WTC11 (cell line): ENCODE measurements at regions not wholly inside any gene's neighbourhood (a gene's known extent, or its start where the extent isn't known, plus 50 kb on each side); places are given as distances from the start of the nearest gene placed in this dataset.

Experiments
- ATAC-seq: fragments of 200-7000 bp; cut with Tn5 transposase; 2 replicates; pipeline ENCODE4 v1.10.0; 2021; ENCODE audit warnings: mild to moderate bottlenecking, moderate library complexity
- CTCF ChIA-PET: fragments of 300-600 bp; sonication (Branson Sonifier 250); formaldehyde crosslinking; loops from one replicate; lab custom pipeline; 2021; ENCODE audit warnings: antibody characterized with exemption; lab: Charles Lee
- POLR2A ChIA-PET: fragments of 350-600 bp; sonication (Branson Sonifier 250); formaldehyde crosslinking; loops from one replicate; lab custom pipeline; 2021; ENCODE audit warnings: antibody characterized with exemption; lab: Charles Lee
- DNase-seq: peaks from one replicate; pipeline ENCODE4 v3.0.0; 2021; ENCODE audit warnings: low spot score
- H3K27ac Mint-ChIP-seq: 2 replicates; pipeline ENCODE4 v1.8.0; 2021; ENCODE audit warnings: mixed read lengths
- H3K27me3 Mint-ChIP-seq: 2 replicates; pipeline ENCODE4 v1.8.0; 2021; ENCODE audit warnings: low read depth, mild to moderate bottlenecking, moderate library complexity, mixed read lengths
- H3K36me3 Mint-ChIP-seq: 2 replicates; pipeline ENCODE4 v1.8.0; 2021; ENCODE audit warnings: mixed read lengths
- H3K4me1 Mint-ChIP-seq: 2 replicates; pipeline ENCODE4 v1.8.0; 2022; ENCODE audit warnings: mixed read lengths
- H3K4me3 Mint-ChIP-seq: 2 replicates; pipeline ENCODE4 v1.8.0; 2021; ENCODE audit warnings: mild to moderate bottlenecking, moderate library complexity, mixed read lengths
- H3K9me3 Mint-ChIP-seq: 2 replicates; pipeline ENCODE4 v1.8.0; 2021; ENCODE audit warnings: mixed read lengths
- AR ChIP-seq: fragments of 250-450 bp; sonication (Bioruptor Pico); IDR thresholded peaks from 2 replicates; pipeline ENCODE4 v1.9.0; 2021; ENCODE audit warnings: mild to moderate bottlenecking
- ATF2 ChIP-seq: sonication (generic); formaldehyde crosslinking; IDR thresholded peaks from 2 replicates; pipeline ENCODE4 v1.8.1; 2022; ENCODE audit warnings: low read depth, missing genetic modification reagents, borderline replicate concordance
- CBFB ChIP-seq: sonication (generic); formaldehyde crosslinking; IDR thresholded peaks from 2 replicates; pipeline ENCODE4 v1.8.1; 2022; ENCODE audit warnings: mild to moderate bottlenecking, low read depth, missing genetic modification reagents
- CREB1 ChIP-seq: sonication (generic); formaldehyde crosslinking; IDR thresholded peaks from 2 replicates; pipeline ENCODE4 v1.8.0; 2023; ENCODE audit warnings: mild to moderate bottlenecking, missing genetic modification reagents
- FOXJ3 ChIP-seq: sonication (generic); formaldehyde crosslinking; IDR thresholded peaks from 2 replicates; pipeline ENCODE4 v1.9.0; 2021; ENCODE audit warnings: missing genetic modification reagents, mild to moderate bottlenecking, borderline replicate concordance
- FOXK1 ChIP-seq: sonication (generic); formaldehyde crosslinking; IDR thresholded peaks from 2 replicates; pipeline ENCODE4 v1.8.0; 2022; ENCODE audit warnings: mild to moderate bottlenecking, moderate library complexity, missing genetic modification reagents
- FOXP4 ChIP-seq: sonication (generic); formaldehyde crosslinking; IDR thresholded peaks from 2 replicates; pipeline ENCODE4 v1.8.0; 2022; ENCODE audit warnings: mild to moderate bottlenecking, missing genetic modification reagents
- HMGA2 ChIP-seq: fragments of 250-450 bp; sonication (Bioruptor Pico); IDR thresholded peaks from 2 replicates; pipeline ENCODE4 v1.4.0; 2021; ENCODE audit warnings: mild to moderate bottlenecking, moderate library complexity
- MXD4 ChIP-seq: fragments of 250-450 bp; sonication (Bioruptor Pico); IDR thresholded peaks from 2 replicates; pipeline ENCODE4 v1.8.0; 2021; ENCODE audit warnings: mild to moderate bottlenecking, moderate library complexity, borderline replicate concordance
- RELA ChIP-seq: sonication (generic); formaldehyde crosslinking; IDR thresholded peaks from 2 replicates; pipeline ENCODE4 v1.8.1; 2022; ENCODE audit warnings: missing genetic modification reagents, mild to moderate bottlenecking, borderline replicate concordance
- SOX15 ChIP-seq: fragments of 250-450 bp; sonication (Bioruptor Pico); IDR thresholded peaks from 2 replicates; pipeline ENCODE4 v1.9.0; 2021; ENCODE audit warnings: mild to moderate bottlenecking
- USF1 ChIP-seq: sonication (generic); formaldehyde crosslinking; IDR thresholded peaks from 2 replicates; pipeline ENCODE4 v1.8.0; 2022; ENCODE audit warnings: mild to moderate bottlenecking, missing genetic modification reagents
- ZNF263 ChIP-seq: sonication (generic); formaldehyde crosslinking; IDR thresholded peaks from 2 replicates; pipeline ENCODE4 v1.8.1; 2022; ENCODE audit warnings: low read depth, mild to moderate bottlenecking, moderate library complexity, missing genetic modification reagents
- ZNF416 ChIP-seq: fragments of 250-450 bp; sonication (Bioruptor Pico); IDR thresholded peaks from 2 replicates; pipeline ENCODE4 v1.9.0; 2021; ENCODE audit warnings: mild to moderate bottlenecking, inconsistent platforms
- ZNF671 ChIP-seq: fragments of 250-450 bp; sonication (Bioruptor Pico); IDR thresholded peaks from 2 replicates; pipeline ENCODE4 v1.8.0; 2021; ENCODE audit warnings: mild to moderate bottlenecking
- TF ChIP-seq, protein P1 (sequence below): sonication (generic); formaldehyde crosslinking; IDR thresholded peaks from 2 replicates; pipeline ENCODE4 v1.8.0; 2023; ENCODE audit warnings: missing genetic modification reagents
- TF ChIP-seq, protein P2 (sequence below): fragments of 250-450 bp; sonication (Bioruptor Pico); IDR thresholded peaks from 2 replicates; pipeline ENCODE4 v1.9.0; 2021; ENCODE audit warnings: mild to moderate bottlenecking
- TF ChIP-seq, protein P3 (sequence below): sonication (generic); formaldehyde crosslinking; IDR thresholded peaks from 2 replicates; pipeline ENCODE4 v1.8.1; 2023; ENCODE audit warnings: mild to moderate bottlenecking, missing genetic modification reagents, moderate library complexity
- TF ChIP-seq, protein P4 (sequence below): fragments of 250-450 bp; sonication (Bioruptor Pico); IDR thresholded peaks from 2 replicates; pipeline ENCODE4 v2.1.2; 2022; ENCODE audit warnings: mild to moderate bottlenecking, moderate library complexity
- TF ChIP-seq, protein P5 (sequence below): sonication (generic); formaldehyde crosslinking; IDR thresholded peaks from 2 replicates; pipeline ENCODE4 v1.8.0; 2022; ENCODE audit warnings: missing genetic modification reagents

DNA sequence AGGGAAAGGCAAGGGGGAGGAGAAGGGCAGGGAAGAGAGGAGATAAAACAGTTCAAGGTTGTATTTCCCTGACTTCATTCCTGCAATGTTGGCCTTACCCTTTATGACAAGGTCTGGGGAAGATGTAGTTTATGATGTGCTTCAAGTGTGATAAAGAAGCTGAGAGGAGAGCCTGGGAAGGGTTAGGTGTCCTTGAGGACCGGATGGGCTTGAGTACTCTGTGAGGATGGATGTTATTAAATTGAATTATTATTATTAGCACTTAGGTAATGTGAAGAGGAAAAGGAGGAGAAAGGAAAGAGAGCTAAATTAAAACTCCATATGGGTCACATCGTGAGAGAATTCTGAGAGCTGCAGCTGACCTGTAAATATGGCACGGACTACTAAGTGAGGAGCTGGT lies 719.4 kb upstream of the CELF4 start:
- Mint-ChIP-seq H3K4me3 (no peak overlapping the region), H3K36me3 (peaks cover 10% of the 10 kb centered on the region), H3K27me3 (no peaks in the 10 kb centered on the region), H3K27ac (no peak overlapping the region), H3K9me3 (peaks cover 26% of the 10 kb centered on the region), H3K4me1 (peaks cover 18% of the 10 kb centered on the region)
- no peak for DNase-seq
- no peak for ATAC-seq
- ChIA-PET CTCF (no interaction called here), POLR2A (no interaction called here)
- TF ChIP-seq FOXP4 (CRISPR knock-in tag) = no peak
- TF ChIP-seq, protein P1, sequence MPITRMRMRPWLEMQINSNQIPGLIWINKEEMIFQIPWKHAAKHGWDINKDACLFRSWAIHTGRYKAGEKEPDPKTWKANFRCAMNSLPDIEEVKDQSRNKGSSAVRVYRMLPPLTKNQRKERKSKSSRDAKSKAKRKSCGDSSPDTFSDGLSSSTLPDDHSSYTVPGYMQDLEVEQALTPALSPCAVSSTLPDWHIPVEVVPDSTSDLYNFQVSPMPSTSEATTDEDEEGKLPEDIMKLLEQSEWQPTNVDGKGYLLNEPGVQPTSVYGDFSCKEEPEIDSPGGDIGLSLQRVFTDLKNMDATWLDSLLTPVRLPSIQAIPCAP (CRISPR knock-in tag) = no peak
- TF ChIP-seq ZNF671 (CRISPR knock-in tag) = no peak
- TF ChIP-seq, protein P2, sequence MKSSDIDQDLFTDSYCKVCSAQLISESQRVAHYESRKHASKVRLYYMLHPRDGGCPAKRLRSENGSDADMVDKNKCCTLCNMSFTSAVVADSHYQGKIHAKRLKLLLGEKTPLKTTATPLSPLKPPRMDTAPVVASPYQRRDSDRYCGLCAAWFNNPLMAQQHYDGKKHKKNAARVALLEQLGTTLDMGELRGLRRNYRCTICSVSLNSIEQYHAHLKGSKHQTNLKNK (CRISPR knock-in tag) = no peak
- no peak for TF ChIP-seq ATF2 (CRISPR knock-in tag)

DNA sequence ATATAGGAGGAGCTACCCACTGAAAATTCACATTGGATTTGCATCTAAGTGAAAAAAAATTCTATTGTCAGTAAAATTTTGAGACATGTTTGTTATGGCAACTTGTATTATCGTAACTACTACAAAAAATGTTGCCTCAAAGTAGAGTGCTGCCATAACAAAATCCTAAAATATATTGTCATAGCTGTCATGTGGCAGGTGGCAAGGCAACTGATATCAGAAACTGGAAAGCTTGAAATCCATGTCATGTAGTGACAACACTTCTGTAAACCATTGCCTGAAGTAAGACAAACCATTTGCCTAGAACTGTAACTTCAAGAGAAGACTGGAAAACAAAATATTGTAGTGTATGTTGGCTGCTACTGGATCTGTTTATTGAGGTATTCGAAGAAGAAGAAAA lies 697.5 kb upstream of the CELF4 start:
- Mint-ChIP-seq H3K27ac (no peak overlapping the region), H3K4me1 (no peaks in the 10 kb centered on the region), H3K27me3 (no peaks in the 10 kb centered on the region), H3K9me3 (peaks cover 11% of the 10 kb centered on the region), H3K4me3 (no peak overlapping the region), H3K36me3 (no peaks in the 10 kb centered on the region)
- no peak for ATAC-seq
- ChIA-PET CTCF (no interaction called here), POLR2A (no interaction called here)
- DNase-seq = no peak
- TF ChIP-seq USF1 (CRISPR knock-in tag) = no peak
- TF ChIP-seq RELA (CRISPR knock-in tag) = no peak
- TF ChIP-seq SOX15 = no peak
- no peak for TF ChIP-seq MXD4 (CRISPR knock-in tag)
- TF ChIP-seq CBFB (CRISPR knock-in tag) = no peak
- TF ChIP-seq, protein P3, sequence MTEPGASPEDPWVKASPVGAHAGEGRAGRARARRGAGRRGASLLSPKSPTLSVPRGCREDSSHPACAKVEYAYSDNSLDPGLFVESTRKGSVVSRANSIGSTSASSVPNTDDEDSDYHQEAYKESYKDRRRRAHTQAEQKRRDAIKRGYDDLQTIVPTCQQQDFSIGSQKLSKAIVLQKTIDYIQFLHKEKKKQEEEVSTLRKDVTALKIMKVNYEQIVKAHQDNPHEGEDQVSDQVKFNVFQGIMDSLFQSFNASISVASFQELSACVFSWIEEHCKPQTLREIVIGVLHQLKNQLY = no peak
- TF ChIP-seq ZNF416 (CRISPR knock-in tag) = no peak
- no peak for TF ChIP-seq ZNF263 (CRISPR knock-in tag)
- TF ChIP-seq, protein P4, sequence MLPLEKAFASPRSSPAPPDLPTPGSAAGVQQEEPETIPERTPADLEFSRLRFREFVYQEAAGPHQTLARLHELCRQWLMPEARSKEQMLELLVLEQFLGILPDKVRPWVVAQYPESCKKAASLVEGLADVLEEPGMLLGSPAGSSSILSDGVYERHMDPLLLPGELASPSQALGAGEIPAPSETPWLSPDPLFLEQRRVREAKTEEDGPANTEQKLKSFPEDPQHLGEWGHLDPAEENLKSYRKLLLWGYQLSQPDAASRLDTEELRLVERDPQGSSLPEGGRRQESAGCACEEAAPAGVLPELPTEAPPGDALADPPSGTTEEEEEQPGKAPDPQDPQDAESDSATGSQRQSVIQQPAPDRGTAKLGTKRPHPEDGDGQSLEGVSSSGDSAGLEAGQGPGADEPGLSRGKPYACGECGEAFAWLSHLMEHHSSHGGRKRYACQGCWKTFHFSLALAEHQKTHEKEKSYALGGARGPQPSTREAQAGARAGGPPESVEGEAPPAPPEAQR (CRISPR knock-in tag) = no peak
- TF ChIP-seq CREB1 (CRISPR knock-in tag) = no peak
- TF ChIP-seq FOXJ3 (CRISPR knock-in tag) = no peak
- no peak for TF ChIP-seq AR
- TF ChIP-seq HMGA2 (CRISPR knock-in tag) = no peak
- TF ChIP-seq, protein P5, sequence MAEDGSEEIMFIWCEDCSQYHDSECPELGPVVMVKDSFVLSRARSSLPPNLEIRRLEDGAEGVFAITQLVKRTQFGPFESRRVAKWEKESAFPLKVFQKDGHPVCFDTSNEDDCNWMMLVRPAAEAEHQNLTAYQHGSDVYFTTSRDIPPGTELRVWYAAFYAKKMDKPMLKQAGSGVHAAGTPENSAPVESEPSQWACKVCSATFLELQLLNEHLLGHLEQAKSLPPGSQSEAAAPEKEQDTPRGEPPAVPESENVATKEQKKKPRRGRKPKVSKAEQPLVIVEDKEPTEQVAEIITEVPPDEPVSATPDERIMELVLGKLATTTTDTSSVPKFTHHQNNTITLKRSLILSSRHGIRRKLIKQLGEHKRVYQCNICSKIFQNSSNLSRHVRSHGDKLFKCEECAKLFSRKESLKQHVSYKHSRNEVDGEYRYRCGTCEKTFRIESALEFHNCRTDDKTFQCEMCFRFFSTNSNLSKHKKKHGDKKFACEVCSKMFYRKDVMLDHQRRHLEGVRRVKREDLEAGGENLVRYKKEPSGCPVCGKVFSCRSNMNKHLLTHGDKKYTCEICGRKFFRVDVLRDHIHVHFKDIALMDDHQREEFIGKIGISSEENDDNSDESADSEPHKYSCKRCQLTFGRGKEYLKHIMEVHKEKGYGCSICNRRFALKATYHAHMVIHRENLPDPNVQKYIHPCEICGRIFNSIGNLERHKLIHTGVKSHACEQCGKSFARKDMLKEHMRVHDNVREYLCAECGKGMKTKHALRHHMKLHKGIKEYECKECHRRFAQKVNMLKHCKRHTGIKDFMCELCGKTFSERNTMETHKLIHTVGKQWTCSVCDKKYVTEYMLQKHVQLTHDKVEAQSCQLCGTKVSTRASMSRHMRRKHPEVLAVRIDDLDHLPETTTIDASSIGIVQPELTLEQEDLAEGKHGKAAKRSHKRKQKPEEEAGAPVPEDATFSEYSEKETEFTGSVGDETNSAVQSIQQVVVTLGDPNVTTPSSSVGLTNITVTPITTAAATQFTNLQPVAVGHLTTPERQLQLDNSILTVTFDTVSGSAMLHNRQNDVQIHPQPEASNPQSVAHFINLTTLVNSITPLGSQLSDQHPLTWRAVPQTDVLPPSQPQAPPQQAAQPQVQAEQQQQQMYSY (CRISPR knock-in tag) = no peak
- no peak for TF ChIP-seq FOXK1
